ENCODE measurements at regions not wholly inside any gene's neighbourhood (a gene's known extent, or its start where the extent isn't known, plus 50 kb on each side); places are given as distances from the start of the nearest gene placed in this dataset.

DNA sequence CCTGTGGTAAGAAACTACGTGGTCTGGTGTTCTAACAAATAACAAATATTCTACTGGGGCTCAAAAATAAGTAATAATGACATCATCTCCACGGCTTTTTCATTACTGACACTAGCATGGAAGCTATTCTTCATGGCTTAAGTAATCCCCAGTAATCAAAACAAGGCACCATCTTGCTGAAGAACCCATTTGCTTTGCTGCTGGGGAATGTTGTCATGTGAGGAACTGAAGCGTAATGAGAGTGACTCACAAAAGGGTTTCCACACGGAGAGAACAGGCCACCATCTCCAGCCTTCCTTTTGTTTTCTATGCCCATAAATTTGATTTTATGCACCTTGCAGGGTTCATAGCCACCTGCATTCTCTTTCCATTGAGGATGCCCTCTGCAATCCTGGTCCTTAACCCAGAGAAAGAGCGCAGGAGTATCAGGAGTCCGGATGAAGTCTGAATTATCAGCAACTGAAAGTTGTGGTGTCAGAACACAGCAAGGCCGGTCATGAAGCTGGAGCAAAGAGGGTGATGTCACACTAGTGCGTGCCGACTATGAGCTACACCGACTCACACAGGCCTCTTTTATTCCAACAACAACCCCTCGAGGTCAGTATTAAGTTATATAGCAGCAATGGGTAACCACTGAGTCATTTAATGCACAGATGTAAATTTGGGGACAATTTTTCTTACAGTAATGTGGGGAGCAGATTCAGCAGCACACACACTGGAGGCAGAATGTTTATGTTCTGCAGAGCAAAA lies 173.7 kb upstream of the SSTR4 start:
- no peak for TF ChIP-seq CTCF (IDR thresholded peaks at IDR 0.05; ENCODE audit: low read depth, low read length, missing input control)
- TF ChIP-seq GABPA (IDR thresholded peaks at IDR 0.05 in 1 of 2, conservative IDR thresholded peaks at IDR 0.05 in 1 of 2) = no peak
